BE2C (cell line): ENCODE measurements at regions not wholly inside any gene's neighbourhood (a gene's known extent, or its start where the extent isn't known, plus 50 kb on each side); places are given as distances from the start of the nearest gene placed in this dataset.

Experiments used
- DNase-seq: peaks from one replicate; pipeline ENCODE4 v3.0.0-alpha.2; 2020
- H3K27me3 ChIP-seq: fragments of 250-450 bp; sonication (Bioruptor Pico); 2 replicates; pipeline ENCODE4 v1.5.1; 2020; ENCODE audit warnings: mild to moderate bottlenecking
- H3K36me3 ChIP-seq: fragments of 250-450 bp; sonication (Bioruptor Pico); 2 replicates; pipeline ENCODE4 v1.5.1; 2020; ENCODE audit warnings: mild to moderate bottlenecking
- H3K4me1 ChIP-seq: fragments of 250-450 bp; sonication (Bioruptor Pico); 2 replicates; pipeline ENCODE4 v1.5.1; 2020
- H3K4me3 ChIP-seq: 2 replicates; pipeline ENCODE4 v1.5.1; 2011; ENCODE audit warnings: low read depth, low read length
- H3K9me3 ChIP-seq: fragments of 250-450 bp; sonication (Bioruptor Pico); 2 replicates; pipeline ENCODE4 v1.5.1; 2020
- CTCF ChIP-seq: IDR thresholded peaks from 2 replicates; pipeline ENCODE4 v1.5.1; 2012; ENCODE audit warnings: mild to moderate bottlenecking, low read depth, low read length

DNA sequence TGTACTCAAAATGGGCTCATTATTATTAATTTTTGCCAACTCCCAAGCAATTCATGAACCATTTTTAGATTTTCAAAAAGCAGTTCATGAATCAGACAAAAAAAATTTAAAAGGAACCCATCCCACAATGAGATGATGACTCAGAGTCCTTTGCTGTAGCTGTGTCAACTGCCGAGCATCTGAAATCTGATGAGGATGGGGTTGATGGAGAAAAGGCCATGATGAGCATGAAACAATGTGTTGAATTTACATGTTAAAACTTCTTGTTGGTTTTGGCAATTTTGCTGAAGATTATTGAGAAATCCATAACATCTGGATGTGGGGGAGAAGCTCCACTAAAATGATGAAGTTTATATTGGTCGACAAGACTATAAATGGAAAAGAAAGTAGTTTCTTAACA, 378.0 kb downstream of the FOXG1 start:
- no peaks in the 10 kb centered on the region for H3K4me1 ChIP-seq
- no peaks in the 10 kb centered on the region; the same call in 1 of the 2 replicates for H3K9me3 ChIP-seq
- H3K36me3 ChIP-seq = no peaks in the 10 kb centered on the region
- no peaks in the 10 kb centered on the region for H3K27me3 ChIP-seq
- no peak for DNase-seq
- no peak for TF ChIP-seq CTCF
- H3K4me3 ChIP-seq = no peak overlapping the region

GRCh38 chr14:29148221-29148620, 381.6 kb downstream of the FOXG1 start:
- no peak for DNase-seq
- H3K4me3 ChIP-seq = no peak overlapping the region
- no peaks in the 10 kb centered on the region; the same call in 1 of the 2 replicates for H3K9me3 ChIP-seq
- H3K4me1 ChIP-seq = no peaks in the 10 kb centered on the region
- H3K36me3 ChIP-seq = no peaks in the 10 kb centered on the region
- no peaks in the 10 kb centered on the region for H3K27me3 ChIP-seq
- TF ChIP-seq CTCF = no peak

DNA sequence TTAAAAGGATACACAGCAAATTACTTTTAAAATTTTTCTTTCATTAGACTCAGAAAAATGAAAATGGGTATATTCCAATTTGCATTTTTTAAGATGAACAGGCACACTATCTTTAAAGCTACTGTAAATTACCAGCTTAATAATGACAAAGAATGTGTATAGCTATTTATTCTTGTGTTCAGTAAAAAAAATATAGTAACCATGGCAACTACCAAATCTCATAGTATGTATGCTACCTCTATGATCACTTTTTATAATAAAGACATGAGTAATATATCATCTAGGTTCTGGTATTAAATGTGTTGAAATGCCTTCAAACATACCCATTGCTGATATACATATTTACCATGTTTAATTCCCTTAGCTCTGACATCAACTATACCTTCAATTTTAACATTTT, 383.2 kb downstream of the FOXG1 start:
- H3K4me3 ChIP-seq = no peak overlapping the region

DNA sequence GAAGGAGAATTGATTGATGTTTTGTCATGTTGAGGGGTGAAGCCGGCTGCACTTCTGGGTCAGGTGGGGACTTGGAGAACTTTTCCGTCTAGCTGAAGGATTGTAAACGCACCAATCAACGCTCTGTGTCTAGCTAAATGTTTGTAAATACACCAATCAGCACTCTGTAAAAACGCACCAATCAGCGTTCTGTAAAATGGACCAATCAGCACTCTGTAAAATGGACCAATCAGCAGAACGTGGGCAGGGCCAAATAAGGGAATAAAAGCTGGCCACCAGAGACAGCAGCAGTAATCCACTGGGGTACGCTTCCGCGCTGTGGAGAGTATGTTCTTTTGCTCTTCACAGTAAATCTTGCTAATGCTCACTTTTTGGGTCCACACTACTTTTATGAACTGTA, 384.1 kb downstream of the FOXG1 start:
- Histone ChIP-seq H3K4me1 (no peaks in the 10 kb centered on the region), H3K9me3 (no peaks in the 10 kb centered on the region), H3K4me3 (no peak overlapping the region), H3K36me3 (no peaks in the 10 kb centered on the region), H3K27me3 (no peaks in the 10 kb centered on the region)
- no peak for DNase-seq
- no peak for TF ChIP-seq CTCF

More for the DNA sequence above, 383.2 kb downstream of the FOXG1 start:
- H3K27me3 ChIP-seq = no peaks in the 10 kb centered on the region
- TF ChIP-seq CTCF = no peak
- no peak for DNase-seq
- no peaks in the 10 kb centered on the region for H3K9me3 ChIP-seq
- no peaks in the 10 kb centered on the region for H3K4me1 ChIP-seq
- no peaks in the 10 kb centered on the region for H3K36me3 ChIP-seq

- no peaks in the 10 kb centered on the region for H3K36me3 ChIP-seq
- no peak overlapping the region for H3K4me3 ChIP-seq
- H3K9me3 ChIP-seq = no peaks in the 10 kb centered on the region
- H3K4me1 ChIP-seq = no peaks in the 10 kb centered on the region
- no peaks in the 10 kb centered on the region for H3K27me3 ChIP-seq
- DNase-seq = no peak
- no peak for TF ChIP-seq CTCF
Measured at GRCh38 chr14:29156096-29156495, 389.5 kb downstream of the FOXG1 start.

- TF ChIP-seq CTCF = no peak
- Histone ChIP-seq H3K36me3 (no peaks in the 10 kb centered on the region), H3K4me3 (no peak overlapping the region), H3K9me3 (no peaks in the 10 kb centered on the region), H3K4me1 (no peaks in the 10 kb centered on the region), H3K27me3 (no peaks in the 10 kb centered on the region)
- no peak for DNase-seq
Measured at GRCh38 chr14:29161593-29161992, 395.0 kb downstream of the FOXG1 start.
